Pancreas (tissue), 10 donors: ENCODE measurements at regions not wholly inside any gene's neighbourhood (a gene's known extent, or its start where the extent isn't known, plus 50 kb on each side); places are given as distances from the start of the nearest gene placed in this dataset.

Experiments
- ATAC-seq, 4 donors: fragments of 200-7000 bp; cut with Tn5 transposase; one replicate each; pipeline versions ENCODE4 v1.8.0 to v1.9.1; 2020; ENCODE audit warnings: mild to moderate bottlenecking in 4 of 4, moderate library complexity in 4 of 4
- DNase-seq, 6 donors: peaks; one replicate each; pipeline ENCODE4 v3.0.0-alpha.2; 2020
- FAIRE-seq: peaks from 2 replicates; lab custom pipeline; 2012; peaks lifted over from hg19 to GRCh38; lab: Jason Lieb, UNC
- H3K27ac ChIP-seq, 4 donors: fragments of 200-600 bp; sonication (generic); 1 replicate in 3 of 4; 2 replicates in 1 of 4; pipeline versions ENCODE4 v1.5.0 to v1.8.0; 2020
- H3K27me3 ChIP-seq, 4 donors: fragments of 200-600 bp; one replicate each; pipeline ENCODE4 v1.8.0; 2021
- H3K36me3 ChIP-seq, 3 donors: fragments of 200-600 bp; sonication (generic) in 1 of 3; one replicate each; pipeline versions ENCODE4 v1.5.0 to v1.8.0; 2020 to 2021
- H3K4me1 ChIP-seq, 3 donors: fragments of 200-600 bp; one replicate each; pipeline ENCODE4 v1.8.0; 2021
- H3K4me3 ChIP-seq, 4 donors: fragments of 200-600 bp; sonication (generic) in 2 of 4; one replicate each; pipeline versions ENCODE4 v1.5.0 to v1.8.0; 2020 to 2021
- H3K9me3 ChIP-seq, 4 donors: fragments of 200-600 bp; one replicate each; pipeline ENCODE4 v1.8.0; 2021
- CTCF ChIP-seq, 4 donors: fragments of 200-600 bp; sonication (generic) in 3 of 4; IDR thresholded peaks; one replicate each; pipeline versions ENCODE4 v1.5.0 to v1.8.0; 2021; ENCODE audit warnings: antibody characterized with exemption in 4 of 4
- WGBS, 2 donors: extraction: QIAGEN DNeasy Blood & Tissue Kit; methylation state at CpG; one replicate each; pipeline ENCODE4 v1.1.7; 2013; 5-methylcytosine and 5-hydroxymethylcytosine counted together
- intact Hi-C, 3 donors: fragments of 100-400 bp; cut with DNase I; formaldehyde crosslinking; loops; one replicate each; pipeline versions ENCODE4 v1.11.1 to v1.14.2; 2022
- donor health status: healthy with polysubstance abuse.
- donor health status: DM: no; HTN: no; CAD: no; lungs with moderate emphysema.
- donor health status: DM: no; HTN: no; CAD: no.
- donor health status: control.
- donor health status: control.
- donor health status: Bipolar disorder and iron deficiency.
- donor health status: DM: yes; HTN: yes; CAD: no.
- donor health status: DM: no; HTN: no; CAD: no.
- donor health status: DM: no; HTN: no; CAD: no.
- donor health status: DM: yes; HTN: yes; CAD: no.

GRCh38 chr22:48031589-48031988, 1269.1 kb downstream of the TBC1D22A start:
- intact Hi-C loops: no loop called here
- no peaks in the 10 kb centered on the region for H3K9me3 ChIP-seq
- H3K27me3 ChIP-seq: peaks cover 0 to 19% (median 5%) of the 10 kb centered on the region in 4 donors
- no peak for FAIRE-seq
- no peak for DNase-seq
- H3K27ac ChIP-seq: no peak overlapping the region
- no peak for ATAC-seq
- H3K4me3 ChIP-seq: no peak overlapping the region
- TF ChIP-seq CTCF (IDR thresholded peaks at IDR 0.05): no peak
- no peaks in the 10 kb centered on the region for H3K36me3 ChIP-seq
- no peaks in the 10 kb centered on the region for H3K4me1 ChIP-seq
- WGBS, 2 donors: 45 to 58% methylated on average over 6 of the region's 6 CpGs

- intact Hi-C loops: no loop called here
- H3K9me3 ChIP-seq: no peaks in the 10 kb centered on the region
- 60 to 64% methylated on average over 2 of the region's 2 CpGs for WGBS, 2 donors
- H3K4me3 ChIP-seq: no peak overlapping the region
- H3K27me3 ChIP-seq: peaks cover 0 to 11% (median 0%) of the 10 kb centered on the region in 4 donors
- H3K27ac ChIP-seq: no peak overlapping the region
- no peak for DNase-seq
- no peaks in the 10 kb centered on the region for H3K4me1 ChIP-seq
- FAIRE-seq: no peak
- ATAC-seq: no peak
- H3K36me3 ChIP-seq: no peaks in the 10 kb centered on the region
- no peak for TF ChIP-seq CTCF (IDR thresholded peaks at IDR 0.05)
Measured at GRCh38 chr22:48025096-48025495, 1262.6 kb downstream of the TBC1D22A start.

GRCh38 chr22:48021991-48022401, 1259.5 kb downstream of the TBC1D22A start:
- no peak for FAIRE-seq
- DNase-seq: no peak
- intact Hi-C loops: no loop called here

GRCh38 chr22:48018346-48018745, 1255.9 kb downstream of the TBC1D22A start:
- no peaks in the 10 kb centered on the region for H3K4me1 ChIP-seq
- FAIRE-seq: no peak
- no peaks in the 10 kb centered on the region for H3K36me3 ChIP-seq
- intact Hi-C loops: no loop called here
- H3K9me3 ChIP-seq: no peaks in the 10 kb centered on the region
- DNase-seq: no peak
- H3K27me3 ChIP-seq: peaks cover 0 to 10% (median 0%) of the 10 kb centered on the region in 4 donors
- TF ChIP-seq CTCF (IDR thresholded peaks at IDR 0.05): no peak
- no peak for ATAC-seq
- no peak overlapping the region for H3K27ac ChIP-seq
- 28 to 35% methylated on average over 5 of the region's 5 CpGs for WGBS, 2 donors
- H3K4me3 ChIP-seq: no peak overlapping the region

More at GRCh38 chr22:48021991-48022401, 1259.5 kb downstream of the TBC1D22A start:
- Histone ChIP-seq H3K36me3 (no peaks in the 10 kb centered on the region), H3K27ac (no peak overlapping the region), H3K27me3 (peaks cover 0 to 15% (median 0%) of the 10 kb centered on the region in 4 donors), H3K9me3 (no peaks in the 10 kb centered on the region), H3K4me1 (no peaks in the 10 kb centered on the region), H3K4me3 (no peak overlapping the region)
- WGBS, 2 donors: 36 to 53% methylated on average over 4 of the region's 4 CpGs
- no peak for ATAC-seq
- no peak for TF ChIP-seq CTCF (IDR thresholded peaks at IDR 0.05)

- no peak for ATAC-seq
- TF ChIP-seq CTCF (IDR thresholded peaks at IDR 0.05): no peak
- intact Hi-C loops: no loop called here
Measured at GRCh38 chr22:48015701-48016100, 1253.3 kb downstream of the TBC1D22A start.

More at GRCh38 chr22:48015701-48016100, 1253.3 kb downstream of the TBC1D22A start:
- DNase-seq (no peak), FAIRE-seq (no peak)
- Histone ChIP-seq H3K4me1 (no peaks in the 10 kb centered on the region), H3K36me3 (no peaks in the 10 kb centered on the region), H3K4me3 (no peak overlapping the region), H3K27me3 (peaks cover 0 to 7% (median 0%) of the 10 kb centered on the region in 4 donors), H3K27ac (no peak overlapping the region), H3K9me3 (no peaks in the 10 kb centered on the region)
- WGBS, 2 donors: 60 to 75% methylated on average over 5 of the region's 5 CpGs
